Parathyroid adenoma (tissue), 2 donors: ENCODE measurements at regions not wholly inside any gene's neighbourhood (a gene's known extent, or its start where the extent isn't known, plus 50 kb on each side); places are given as distances from the start of the nearest gene placed in this dataset.

ENCODE experiments used
- H2AFZ ChIP-seq: fragments of 300-600 bp; sonication (generic); one replicate; pipeline ENCODE4 v1.7.0; 2017; ENCODE audit warnings: antibody characterized with exemption, mild to moderate bottlenecking
- H3K27ac ChIP-seq: fragments of 300-600 bp; sonication (generic); one replicate; pipeline ENCODE4 v1.7.0; 2017
- H3K27me3 ChIP-seq: fragments of 300-600 bp; sonication (generic); one replicate; pipeline ENCODE4 v1.7.0; 2017; ENCODE audit warnings: low read length; ENCODE audit not compliant: control insufficient read depth, insufficient read depth
- H3K36me3 ChIP-seq: fragments of 300-600 bp; sonication (generic); one replicate; pipeline ENCODE4 v1.7.0; 2017; ENCODE audit warnings: low read length; ENCODE audit not compliant: control insufficient read depth, insufficient read depth
- H3K4me1 ChIP-seq: fragments of 300-600 bp; sonication (generic); one replicate; pipeline ENCODE4 v1.7.0; 2017; ENCODE audit warnings: control low read depth
- H3K4me2 ChIP-seq: fragments of 300-600 bp; sonication (generic); one replicate; pipeline ENCODE4 v1.7.0; 2017; ENCODE audit warnings: low read length
- H3K4me3 ChIP-seq: fragments of 300-600 bp; sonication (generic); one replicate; pipeline ENCODE4 v1.7.0; 2017; ENCODE audit warnings: low read depth, low read length
- H3K79me2 ChIP-seq: fragments of 300-600 bp; sonication (generic); one replicate; pipeline ENCODE4 v1.7.0; 2017; ENCODE audit warnings: control low read depth
- H3K9ac ChIP-seq: fragments of 300-600 bp; sonication (generic); one replicate; pipeline ENCODE4 v1.7.0; 2017; ENCODE audit warnings: mild to moderate bottlenecking
- H3K9me3 ChIP-seq: fragments of 300-600 bp; sonication (generic); one replicate; pipeline ENCODE4 v1.7.0; 2017; ENCODE audit warnings: low read length; ENCODE audit not compliant: control insufficient read depth
- CTCF ChIP-seq: fragments of 300-600 bp; sonication (generic); IDR thresholded peaks from one replicate; pipeline ENCODE4 v1.7.0; 2017; ENCODE audit warnings: antibody characterized with exemption, mild to moderate bottlenecking
- donor health status: primary hyperparathyroidism.

- TF ChIP-seq CTCF: no peak
- Histone ChIP-seq H2AFZ (no peak overlapping the region), H3K79me2 (no peaks in the 10 kb centered on the region), H3K27me3 (no peaks in the 10 kb centered on the region), H3K36me3 (no peaks in the 10 kb centered on the region), H3K9me3 (no peaks in the 10 kb centered on the region), H3K27ac (no peak overlapping the region), H3K4me1 (no peaks in the 10 kb centered on the region), H3K4me2 (no peak overlapping the region), H3K4me3 (no peak overlapping the region), H3K9ac (no peak overlapping the region)
Measured at GRCh38 chr4:155489271-155489670, 112.5 kb upstream of the MAP9 start.

GRCh38 chr4:155488691-155489090 is 111.9 kb upstream of the MAP9 start:
- Histone ChIP-seq H3K27ac (no peak overlapping the region), H2AFZ (no peak overlapping the region), H3K27me3 (no peaks in the 10 kb centered on the region), H3K4me1 (no peaks in the 10 kb centered on the region), H3K4me3 (no peak overlapping the region), H3K79me2 (no peaks in the 10 kb centered on the region), H3K36me3 (no peaks in the 10 kb centered on the region), H3K4me2 (no peak overlapping the region), H3K9ac (no peak overlapping the region), H3K9me3 (no peaks in the 10 kb centered on the region)
- no peak for TF ChIP-seq CTCF

- Histone ChIP-seq H3K36me3 (no peaks in the 10 kb centered on the region), H2AFZ (no peak overlapping the region), H3K27ac (no peak overlapping the region), H3K9ac (no peak overlapping the region), H3K79me2 (no peaks in the 10 kb centered on the region), H3K4me3 (no peak overlapping the region), H3K4me1 (no peaks in the 10 kb centered on the region), H3K4me2 (no peak overlapping the region), H3K9me3 (no peaks in the 10 kb centered on the region), H3K27me3 (no peaks in the 10 kb centered on the region)
- TF ChIP-seq CTCF: no peak
Measured at GRCh38 chr4:155487210-155487609, 110.4 kb upstream of the MAP9 start.

- Histone ChIP-seq H3K36me3 (no peaks in the 10 kb centered on the region), H3K9ac (no peak overlapping the region), H3K4me1 (no peaks in the 10 kb centered on the region), H3K27me3 (no peaks in the 10 kb centered on the region), H3K4me3 (no peak overlapping the region), H3K27ac (no peak overlapping the region), H2AFZ (no peak overlapping the region), H3K4me2 (no peak overlapping the region), H3K79me2 (no peaks in the 10 kb centered on the region), H3K9me3 (no peaks in the 10 kb centered on the region)
- no peak for TF ChIP-seq CTCF
Measured at GRCh38 chr4:155481150-155481549, 104.4 kb upstream of the MAP9 start.

GRCh38 chr4:155479835-155480234 is 103.1 kb upstream of the MAP9 start:
- Histone ChIP-seq H3K9ac (no peak overlapping the region), H3K4me3 (no peak overlapping the region), H3K9me3 (no peaks in the 10 kb centered on the region), H3K27me3 (no peaks in the 10 kb centered on the region), H3K79me2 (no peaks in the 10 kb centered on the region), H2AFZ (no peak overlapping the region), H3K4me2 (no peak overlapping the region), H3K36me3 (no peaks in the 10 kb centered on the region), H3K4me1 (no peaks in the 10 kb centered on the region), H3K27ac (no peak overlapping the region)
- TF ChIP-seq CTCF: no peak
